Endothelial cell of umbilical vein (primary cell): ENCODE measurements at regions not wholly inside any gene's neighbourhood (a gene's known extent, or its start where the extent isn't known, plus 50 kb on each side); places are given as distances from the start of the nearest gene placed in this dataset.

Source experiments
- BruUV-seq: library from RNA; stranded (reverse); fragments of 400-500 nt; replicated peaks from 2 replicates; lab custom pipeline; 2021; lab: Mats Ljungman, UMichigan
- CTCF ChIA-PET: fragments of 300-600, 350-600 bp; sonication (Branson Sonifier 250); formaldehyde crosslinking; loops from one replicate; lab custom pipeline; 2021; ENCODE audit warnings: antibody characterized with exemption, inconsistent platforms; lab: Charles Lee
- POLR2A ChIA-PET: fragments of 300-600, 350-600 bp; sonication (Branson Sonifier 250); formaldehyde crosslinking; loops from one replicate; lab custom pipeline; 2021; ENCODE audit warnings: antibody characterized with exemption, inconsistent platforms; lab: Charles Lee
- DNase-seq: peaks from one replicate; pipeline ENCODE4 v3.0.0-alpha.2; 2011; ENCODE audit warnings: low read depth, low spot score
- FAIRE-seq: peaks from 2 replicates; lab custom pipeline; 2011; peaks lifted over from hg19 to GRCh38; lab: Jason Lieb, UNC
- H2AFZ ChIP-seq: 2 replicates; pipeline ENCODE4 v1.6.0; 2012; ENCODE audit warnings: low read depth, low read length, control low read depth, inconsistent platforms
- H3K27ac ChIP-seq: 2 replicates; pipeline ENCODE4 v1.5.1; 2011; ENCODE audit warnings: low read depth, mild to moderate bottlenecking, control low read depth, low read length, moderate library complexity; ENCODE audit not compliant: insufficient read depth
- H3K27me3 ChIP-seq, 2 experiments: 2 replicates each; pipeline versions ENCODE4 v1.6.0 to v1.6.1; 2011; ENCODE audit warnings: low read length in 2 of 2, mixed read lengths in 1 of 2; ENCODE audit not compliant: control insufficient read depth in 2 of 2, insufficient read depth in 2 of 2
- H3K36me3 ChIP-seq, 2 experiments: 2 replicates in 1 of 2; 3 replicates in 1 of 2; pipeline ENCODE4 v1.5.1; 2011; ENCODE audit warnings: low read length in 2 of 2, mild to moderate bottlenecking in 1 of 2, moderate library complexity in 1 of 2; ENCODE audit not compliant: control insufficient read depth in 2 of 2, insufficient read depth in 2 of 2; ENCODE audit errors: extremely low read depth in 1 of 2
- H3K4me1 ChIP-seq: 3 replicates; pipeline ENCODE4 v1.5.1; 2011; ENCODE audit warnings: mild to moderate bottlenecking, low read length; ENCODE audit not compliant: control insufficient read depth, insufficient read depth; ENCODE audit errors: extremely low read depth
- H3K4me2 ChIP-seq: 2 replicates; pipeline ENCODE4 v1.6.1; 2011; ENCODE audit warnings: low read length, control low read depth, mixed read lengths; ENCODE audit not compliant: insufficient read depth
- H3K4me3 ChIP-seq, 3 experiments: fragments of 200-600 bp in 1 of 3; sonication (generic), shearing (Covaris generic) in 1 of 3; replicated peaks in 1 of 3; 2 replicates each; pipeline ENCODE4 v1.5.1; 2011 to 2016; ENCODE audit warnings: control low read depth in 3 of 3, low read length in 3 of 3, mild to moderate bottlenecking in 2 of 3, inconsistent platforms in 1 of 3, low read depth in 1 of 3, moderate library complexity in 1 of 3; ENCODE audit not compliant: insufficient read depth in 1 of 3
- H3K79me2 ChIP-seq: 2 replicates; pipeline ENCODE4 v1.6.0; 2012; ENCODE audit warnings: low read length, inconsistent platforms; ENCODE audit not compliant: control insufficient read depth, insufficient read depth
- H3K9ac ChIP-seq: replicated peaks from 2 replicates; pipeline ENCODE3; 2011; ENCODE audit warnings: low read length, control low read depth; ENCODE audit not compliant: insufficient read depth; ENCODE audit errors: extremely low read depth
- H3K9me1 ChIP-seq: replicated peaks from 3 replicates; pipeline ENCODE4 v1.6.0; 2011; ENCODE audit warnings: mild to moderate bottlenecking, low read length; ENCODE audit not compliant: control insufficient read depth, insufficient read depth; ENCODE audit errors: extremely low read depth
- H3K9me3 ChIP-seq: replicated peaks from 2 replicates; pipeline ENCODE4 v1.5.1; 2012; ENCODE audit warnings: low read length, inconsistent platforms; ENCODE audit not compliant: control insufficient read depth, insufficient read depth
- H4K20me1 ChIP-seq: replicated peaks from 2 replicates; pipeline ENCODE3; 2011; ENCODE audit warnings: mild to moderate bottlenecking, low read length; ENCODE audit not compliant: control insufficient read depth, insufficient read depth; ENCODE audit errors: extremely low read depth
- EZH2 ChIP-seq: IDR thresholded peaks from 2 replicates; pipeline ENCODE4 v1.6.1; 2012; ENCODE audit warnings: borderline replicate concordance, low read depth, mild to moderate bottlenecking, moderate library complexity, low read length, inconsistent platforms; ENCODE audit not compliant: severe bottlenecking
- FOS ChIP-seq: IDR thresholded peaks from 2 replicates; pipeline ENCODE4 v1.6.1; 2011; ENCODE audit warnings: mild to moderate bottlenecking, low read length, moderate library complexity, borderline replicate concordance; ENCODE audit not compliant: insufficient read depth
- GATA2 ChIP-seq: IDR thresholded peaks from 2 replicates; pipeline ENCODE4 v1.7.0; 2011; ENCODE audit warnings: low read depth, mild to moderate bottlenecking, moderate library complexity, mixed read lengths, low read length; ENCODE audit not compliant: insufficient read length, insufficient read depth
- JUN ChIP-seq: IDR thresholded peaks from 2 replicates; pipeline ENCODE4 v1.6.1; 2011; ENCODE audit warnings: borderline replicate concordance, low read depth; ENCODE audit not compliant: insufficient read length, insufficient read depth
- MYC ChIP-seq: IDR thresholded peaks from one replicate; pipeline ENCODE4 v1.6.1; 2011; ENCODE audit warnings: mild to moderate bottlenecking, low read depth, low read length
- POLR2A ChIP-seq: IDR thresholded peaks from 2 replicates; pipeline ENCODE4 v1.6.1; 2012; ENCODE audit warnings: low read depth, mild to moderate bottlenecking, control low read depth, low read length
- POLR2AphosphoS5 ChIP-seq: IDR thresholded peaks from 2 replicates; pipeline ENCODE4 v1.6.1; 2012; ENCODE audit warnings: low read depth, mild to moderate bottlenecking, control low read depth, low read length, moderate library complexity; ENCODE audit not compliant: insufficient read depth
- dilution Hi-C: fragments of 300-500 bp; cut with MboI; formaldehyde crosslinking; loops from one replicate; pipeline ENCODE4 v1.15.0; 2019; ENCODE audit warnings: low sequenced_read_pairs; ENCODE audit not compliant: extremely low pct_ligation_motif_present
- intact Hi-C: fragments of 100-400 bp; cut with micrococcal nuclease; formaldehyde crosslinking; loops from one replicate; pipeline ENCODE4 v1.10.0; 2022
- TF ChIP-seq, protein P1 (sequence below), 2 donors: IDR thresholded peaks; 1 replicate in 1 of 2; 2 replicates in 1 of 2; pipeline ENCODE4 v1.5.1; 2011; ENCODE audit warnings: low read length in 2 of 2, mild to moderate bottlenecking in 2 of 2, moderate library complexity in 2 of 2, control low read depth in 1 of 2, inconsistent platforms in 1 of 2, low read depth in 1 of 2; ENCODE audit not compliant: insufficient read depth in 1 of 2; ENCODE audit errors: extremely low read depth in 1 of 2
- TF ChIP-seq, protein P2 (sequence below): IDR thresholded peaks from 2 replicates; pipeline ENCODE4 v1.6.1; 2011; ENCODE audit not compliant: insufficient read depth, insufficient read length

DNA sequence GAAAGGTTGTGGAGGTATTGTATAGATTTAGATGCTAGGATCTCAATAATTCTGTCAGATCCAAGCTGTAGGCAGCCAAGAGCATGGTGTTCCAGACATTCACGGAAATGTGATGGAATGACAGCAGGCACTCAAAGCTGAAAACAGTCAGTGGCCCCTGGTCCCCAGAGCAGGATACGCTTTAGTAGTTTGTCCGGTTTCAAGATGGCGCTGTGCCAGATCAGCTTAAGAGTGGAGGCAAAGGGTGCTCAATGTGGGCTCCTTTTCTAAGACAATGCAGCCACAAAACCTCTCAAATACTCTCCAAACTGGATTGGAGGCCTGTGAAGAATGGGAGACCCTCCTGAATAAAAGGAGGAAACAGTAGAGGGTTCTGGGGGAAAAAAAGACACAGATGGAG, 291.2 kb upstream of the HS3ST1 start:
- CTCF ChIA-PET: interaction anchor here (0.8 to 1.9 kb wide), 15 partner anchors 9 to 913 kb away, joined by 3 to 7 read pairs (median 4); partner anchors contain the start of gene HS3ST1
- Histone ChIP-seq H3K9me3 (no peaks in the 10 kb centered on the region), H3K9ac (no peak overlapping the region), H3K4me1 (peaks cover 9% of the 10 kb centered on the region), H3K4me2 (no peak overlapping the region), H3K27me3 (no peaks in the 10 kb centered on the region), H3K36me3 (no peaks in the 10 kb centered on the region), H2AFZ (no peak overlapping the region), H3K4me3 (no peak overlapping the region), H4K20me1 (no peaks in the 10 kb centered on the region), H3K27ac (no peak overlapping the region), H3K9me1 (no peaks in the 10 kb centered on the region), H3K79me2 (no peaks in the 10 kb centered on the region)
- POLR2A ChIA-PET: no interaction called here
- DNase-seq (no peak), FAIRE-seq (no peak)
- BruUV-seq: no TSS peak
- dilution Hi-C loops: no loop called here
- TF ChIP-seq, protein P1, sequence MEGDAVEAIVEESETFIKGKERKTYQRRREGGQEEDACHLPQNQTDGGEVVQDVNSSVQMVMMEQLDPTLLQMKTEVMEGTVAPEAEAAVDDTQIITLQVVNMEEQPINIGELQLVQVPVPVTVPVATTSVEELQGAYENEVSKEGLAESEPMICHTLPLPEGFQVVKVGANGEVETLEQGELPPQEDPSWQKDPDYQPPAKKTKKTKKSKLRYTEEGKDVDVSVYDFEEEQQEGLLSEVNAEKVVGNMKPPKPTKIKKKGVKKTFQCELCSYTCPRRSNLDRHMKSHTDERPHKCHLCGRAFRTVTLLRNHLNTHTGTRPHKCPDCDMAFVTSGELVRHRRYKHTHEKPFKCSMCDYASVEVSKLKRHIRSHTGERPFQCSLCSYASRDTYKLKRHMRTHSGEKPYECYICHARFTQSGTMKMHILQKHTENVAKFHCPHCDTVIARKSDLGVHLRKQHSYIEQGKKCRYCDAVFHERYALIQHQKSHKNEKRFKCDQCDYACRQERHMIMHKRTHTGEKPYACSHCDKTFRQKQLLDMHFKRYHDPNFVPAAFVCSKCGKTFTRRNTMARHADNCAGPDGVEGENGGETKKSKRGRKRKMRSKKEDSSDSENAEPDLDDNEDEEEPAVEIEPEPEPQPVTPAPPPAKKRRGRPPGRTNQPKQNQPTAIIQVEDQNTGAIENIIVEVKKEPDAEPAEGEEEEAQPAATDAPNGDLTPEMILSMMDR (IDR thresholded peaks at IDR 0.05; ENCODE audit: extremely low read depth in 1 of 2, insufficient read depth in 1 of 2, low read depth in 1 of 2, low read length in 2 of 2): no peak
- no peak for TF ChIP-seq MYC
- TF ChIP-seq POLR2A: no peak
- TF ChIP-seq, protein P2, sequence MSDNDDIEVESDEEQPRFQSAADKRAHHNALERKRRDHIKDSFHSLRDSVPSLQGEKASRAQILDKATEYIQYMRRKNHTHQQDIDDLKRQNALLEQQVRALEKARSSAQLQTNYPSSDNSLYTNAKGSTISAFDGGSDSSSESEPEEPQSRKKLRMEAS: no peak
- TF ChIP-seq JUN: no peak
- TF ChIP-seq EZH2: no peak
- TF ChIP-seq POLR2AphosphoS5: no peak
- no peak for TF ChIP-seq FOS
- TF ChIP-seq GATA2: no peak
- intact Hi-C loops: loop anchor here (1.0 to 5.0 kb wide), 6 partner anchors 21 to 1166 kb away; no protein-coding TSS in a partner anchor
